ENCODE measurements at regions not wholly inside any gene's neighbourhood (a gene's known extent, or its start where the extent isn't known, plus 50 kb on each side); places are given as distances from the start of the nearest gene placed in this dataset.

DNA sequence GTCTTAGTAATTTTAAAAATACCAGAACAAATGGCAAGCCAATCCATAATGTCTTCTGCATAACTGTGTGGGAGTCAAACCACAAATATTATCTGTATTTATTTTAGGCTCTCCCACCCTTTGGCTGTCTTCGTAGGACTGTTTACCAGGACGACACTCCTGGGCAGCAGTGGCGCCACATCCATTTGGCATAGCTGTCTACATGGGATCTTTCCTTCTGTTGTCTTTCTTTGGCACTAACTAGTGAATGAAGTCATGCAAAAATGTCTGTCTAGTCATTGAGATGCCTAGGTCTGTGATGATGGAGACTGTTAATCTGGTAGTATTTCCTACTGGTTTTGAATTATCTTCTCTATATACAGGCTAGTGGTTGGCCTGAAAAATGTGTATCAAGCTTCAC is 54.0 kb upstream of the CHMP2B start:
- no peak for TF ChIP-seq CTCF (IDR thresholded peaks at IDR 0.05)
- TF ChIP-seq POLR2A (IDR thresholded peaks at IDR 0.05): no peak
- TF ChIP-seq EP300 (IDR thresholded peaks at IDR 0.05): no peak
